B cell (primary cell): ENCODE measurements at regions not wholly inside any gene's neighbourhood (a gene's known extent, or its start where the extent isn't known, plus 50 kb on each side); places are given as distances from the start of the nearest gene placed in this dataset.
A peak's percentile ranks its signal among the peaks of the same experiment; 100 is the strongest.

Experiments used
- ATAC-seq: fragments of 200-7000 bp; cut with Tn5 transposase; one replicate; pipeline ENCODE4 v1.10.0; 2021; ENCODE audit warnings: low read depth, mild to moderate bottlenecking, moderate number of reproducible peaks, moderate library complexity
- CTCF ChIA-PET: fragments of 350-600 bp; sonication (Branson Sonifier 250); formaldehyde crosslinking; loops from one replicate; lab custom pipeline; 2021; ENCODE audit warnings: antibody characterized with exemption, inconsistent platforms; lab: Charles Lee
- POLR2A ChIA-PET: fragments of 350-600 bp; sonication (Branson Sonifier 250); formaldehyde crosslinking; loops from one replicate; lab custom pipeline; 2021; ENCODE audit warnings: antibody characterized with exemption; lab: Charles Lee
- DNase-seq: peaks from one replicate; pipeline ENCODE4 v3.0.0; 2013
- H2AFZ ChIP-seq: 2 replicates; pipeline ENCODE4 v1.6.1; 2012; ENCODE audit warnings: mild to moderate bottlenecking, low read depth, low read length; ENCODE audit not compliant: insufficient read depth, poor library complexity, severe bottlenecking
- H3K27ac ChIP-seq, 2 donors: 1 replicate in 1 of 2; 2 replicates in 1 of 2; pipeline ENCODE4 v1.5.1; 2012 to 2013; ENCODE audit warnings: low read length in 2 of 2, mild to moderate bottlenecking in 2 of 2, moderate library complexity in 1 of 2
- H3K27me3 ChIP-seq, 4 experiments: fragments of 200-600 bp in 1 of 4; sonication (generic) in 1 of 4; replicated peaks in 1 of 4; 1 replicate in 2 of 4; 2 replicates in 2 of 4; pipeline versions ENCODE4 v1.6.1 to v1.7.0; 2013 to 2016; ENCODE audit warnings: low read length in 3 of 4, mild to moderate bottlenecking in 2 of 4, mixed read lengths in 1 of 4, moderate library complexity in 1 of 4; ENCODE audit not compliant: insufficient read depth in 4 of 4, control insufficient read depth in 3 of 4; ENCODE audit errors: control extremely low read depth in 1 of 4
- H3K36me3 ChIP-seq, 2 experiments: replicated peaks in 1 of 2; 1 replicate in 1 of 2; 2 replicates in 1 of 2; pipeline versions ENCODE4 v1.6.1 to v1.7.1; 2013; ENCODE audit warnings: low read length in 1 of 2; ENCODE audit not compliant: insufficient read depth in 2 of 2, control insufficient read depth in 1 of 2; ENCODE audit errors: control extremely low read depth in 1 of 2, extremely low read depth in 1 of 2
- H3K4me1 ChIP-seq, 2 donors: fragments of 200-600 bp in 1 of 2; sonication (generic) in 1 of 2; 1 replicate in 1 of 2; 2 replicates in 1 of 2; pipeline versions ENCODE4 v1.5.1 to v1.6.1; 2013 to 2017; ENCODE audit warnings: low read length in 2 of 2; ENCODE audit not compliant: control insufficient read depth in 2 of 2, insufficient read depth in 2 of 2
- H3K4me2 ChIP-seq: replicated peaks from 2 replicates; pipeline ENCODE3; 2012; ENCODE audit warnings: mild to moderate bottlenecking, low read depth, low read length; ENCODE audit not compliant: poor library complexity, severe bottlenecking
- H3K4me3 ChIP-seq, 5 experiments: fragments of 200-600 bp in 1 of 5; sonication (generic) in 1 of 5; 1 replicate in 3 of 5; 2 replicates in 2 of 5; pipeline versions ENCODE4 v1.5.1 to v1.7.0; 2011 to 2016; ENCODE audit warnings: low read length in 4 of 5, mild to moderate bottlenecking in 4 of 5, low read depth in 2 of 5, control low read depth in 1 of 5, moderate library complexity in 1 of 5; ENCODE audit not compliant: insufficient read depth in 1 of 5; ENCODE audit errors: control extremely low read depth in 1 of 5, extremely low read depth in 1 of 5
- H3K79me2 ChIP-seq: fragments of 200-600 bp; sonication (generic); one replicate; pipeline ENCODE4 v1.6.0; 2016; ENCODE audit warnings: low read length; ENCODE audit not compliant: control insufficient read depth, insufficient read depth
- H3K9ac ChIP-seq: fragments of 200-600 bp; sonication (generic); 2 replicates; pipeline ENCODE4 v1.6.1; 2017; ENCODE audit warnings: mild to moderate bottlenecking, low read length, moderate library complexity
- H3K9me3 ChIP-seq, 3 donors: one replicate each; pipeline versions ENCODE4 v1.6.1 to v1.7.1; 2013; ENCODE audit warnings: low read length in 2 of 3; ENCODE audit not compliant: control insufficient read depth in 2 of 3, insufficient read depth in 1 of 3; ENCODE audit errors: control extremely low read depth in 1 of 3
- H4K20me1 ChIP-seq: 2 replicates; pipeline ENCODE4 v1.6.0; 2012; ENCODE audit warnings: mild to moderate bottlenecking, low read length; ENCODE audit not compliant: insufficient read depth, control insufficient read depth, poor library complexity, severe bottlenecking
- H3K27ac Mint-ChIP-seq: one replicate; pipeline ENCODE4 v1.8.0; 2021; ENCODE audit warnings: mixed read lengths
- H3K27me3 Mint-ChIP-seq: one replicate; pipeline ENCODE4 v1.8.0; 2021; ENCODE audit warnings: mixed read lengths
- H3K4me1 Mint-ChIP-seq: one replicate; pipeline ENCODE4 v1.8.0; 2021; ENCODE audit warnings: mixed read lengths
- H3K4me3 Mint-ChIP-seq: one replicate; pipeline ENCODE4 v1.8.0; 2021; ENCODE audit warnings: mixed read lengths
- H3K9me3 Mint-ChIP-seq: one replicate; pipeline ENCODE4 v1.8.0; 2022; ENCODE audit warnings: mixed read lengths; ENCODE audit not compliant: insufficient read depth
- CTCF ChIP-seq: fragments of 200-600 bp; IDR thresholded peaks from one replicate; pipeline ENCODE4 v1.8.0; 2022; ENCODE audit warnings: antibody characterized with exemption, mild to moderate bottlenecking
- EZH2 ChIP-seq: IDR thresholded peaks from 2 replicates; pipeline ENCODE4 v1.6.1; 2012; ENCODE audit warnings: borderline replicate concordance, low read depth, mild to moderate bottlenecking, moderate library complexity, low read length; ENCODE audit not compliant: insufficient read depth, poor library complexity, severe bottlenecking
- WGBS: methylation state at CpG from one replicate; pipeline ENCODE4 v1.1.5; 2013; ENCODE audit warnings: missing lambda C conversion rate; ENCODE audit not compliant: insufficient coverage; 5-methylcytosine and 5-hydroxymethylcytosine counted together
- intact Hi-C: fragments of 100-400 bp; cut with micrococcal nuclease; formaldehyde crosslinking; loops from one replicate; pipeline ENCODE4 v1.10.0; 2022

GRCh38 chr6:11407414-11407813, 130.1 kb upstream of the TMEM170B start:
- H2AFZ ChIP-seq, result no peak overlapping the region
- H4K20me1 ChIP-seq, result no peaks in the 10 kb centered on the region
- ATAC-seq (no peak), DNase-seq (no peak)
- no peaks in the 10 kb centered on the region for H3K36me3 ChIP-seq
- ChIA-PET POLR2A (no interaction called here), CTCF (no interaction called here)
- intact Hi-C loops, result no loop called here
- no peak overlapping the region for H3K4me3 ChIP-seq
- H3K27ac ChIP-seq, result no peak overlapping the region
- H3K79me2 ChIP-seq, result no peaks in the 10 kb centered on the region
- peaks cover 45 to 49% of the 10 kb centered on the region in 2 donors for H3K4me1 ChIP-seq
- no peaks in the 10 kb centered on the region for H3K9me3 Mint-ChIP-seq
- no peak overlapping the region for H3K4me2 ChIP-seq
- H3K27me3 ChIP-seq, result no peaks in the 10 kb centered on the region
- H3K4me1 Mint-ChIP-seq, result peaks cover 50% of the 10 kb centered on the region
- peaks cover 0 to 5% (median 0%) of the 10 kb centered on the region in 3 donors for H3K9me3 ChIP-seq
- H3K9ac ChIP-seq, result no peak overlapping the region
- TF ChIP-seq CTCF, result no peak
- TF ChIP-seq EZH2, result no peak
- no peak overlapping the region for H3K27ac Mint-ChIP-seq
- no CpG with 5 or more reads among the region's 2 CpGs for WGBS
- no peak overlapping the region for H3K4me3 Mint-ChIP-seq
- no peaks in the 10 kb centered on the region for H3K27me3 Mint-ChIP-seq

GRCh38 chr6:11404838-11405237, 132.7 kb upstream of the TMEM170B start:
- no CpG with 5 or more reads among the region's 4 CpGs for WGBS
- ChIA-PET POLR2A (interaction anchor here (0.7 kb wide), 2 partner anchors 95 to 312 kb away, joined by 3 to 4 read pairs; no protein-coding TSS in a partner anchor), CTCF (interaction anchor here (1.0 to 1.4 kb wide), 3 partner anchors 20 to 59 kb away, joined by 3 read pairs; no protein-coding TSS in a partner anchor)
- peak overlapping the region; percentile 79 for H3K27ac Mint-ChIP-seq
- Histone ChIP-seq H3K27ac (peak overlapping the region; percentile 59 to 62), H2AFZ (peak overlapping the region; percentile 48), H3K79me2 (no peaks in the 10 kb centered on the region), H3K4me3 (peak overlapping the region in 1 of 5 experiments; percentile 36), H3K9me3 (peaks cover 0 to 7% (median 0%) of the 10 kb centered on the region in 3 donors), H4K20me1 (no peaks in the 10 kb centered on the region), H3K4me1 (peaks cover 36% of the 10 kb centered on the region in 2 donors), H3K9ac (no peak overlapping the region), H3K4me2 (peak overlapping the region; percentile 59), H3K27me3 (no peaks in the 10 kb centered on the region), H3K36me3 (no peaks in the 10 kb centered on the region)
- TF ChIP-seq CTCF (no peak), EZH2 (no peak)
- H3K9me3 Mint-ChIP-seq, result no peaks in the 10 kb centered on the region
- H3K4me1 Mint-ChIP-seq, result peaks cover 42% of the 10 kb centered on the region
- peak; percentile 44 for ATAC-seq
- intact Hi-C loops, result loop anchor here (2.0 kb wide), 1 partner anchor 22 kb away; no protein-coding TSS in a partner anchor
- no peaks in the 10 kb centered on the region for H3K27me3 Mint-ChIP-seq
- peak; percentile 43 for DNase-seq
- peak overlapping the region; percentile 42 for H3K4me3 Mint-ChIP-seq
